GM21381 (cell line): ENCODE measurements at regions not wholly inside any gene's neighbourhood (a gene's known extent, or its start where the extent isn't known, plus 50 kb on each side); places are given as distances from the start of the nearest gene placed in this dataset.
A peak's percentile ranks its signal among the peaks of the same experiment; 100 is the strongest.

Source experiments
- ATAC-seq: cut with Tn5 transposase; IDR thresholded peaks from one replicate; pipeline ENCODE4 v1.9.1; 2021; ENCODE audit warnings: mild to moderate bottlenecking, moderate library complexity; ENCODE audit not compliant: unreplicated experiment

- ATAC-seq, result no peak
Measured at GRCh38 chr10:81008726-81009125, 471.0 kb downstream of the SH2D4B start.

- no peak for ATAC-seq
Measured at GRCh38 chr10:81009296-81009695, 471.6 kb downstream of the SH2D4B start.

- no peak for ATAC-seq
Measured at GRCh38 chr10:81013771-81014170, 476.1 kb downstream of the SH2D4B start.

GRCh38 chr10:81019029-81019890, 481.6 kb downstream of the SH2D4B start:
- ATAC-seq, result peak; percentile 87

- ATAC-seq, result no peak
Measured at GRCh38 chr10:81021428-81022129, 483.9 kb downstream of the SH2D4B start.

GRCh38 chr10:81026591-81026990, 488.9 kb downstream of the SH2D4B start:
- ATAC-seq, result no peak

- ATAC-seq, result no peak
Measured at GRCh38 chr10:81027223-81027622, 489.5 kb downstream of the SH2D4B start.

- ATAC-seq, result no peak
Measured at GRCh38 chr10:81027706-81028105, 490.0 kb downstream of the SH2D4B start.

GRCh38 chr10:81031774-81032173, 494.1 kb downstream of the SH2D4B start:
- ATAC-seq, result peak; percentile 74

GRCh38 chr10:81034383-81034782, 496.7 kb downstream of the SH2D4B start:
- ATAC-seq, result no peak

- ATAC-seq, result peak; percentile 76
Measured at GRCh38 chr10:81036257-81036656, 498.6 kb downstream of the SH2D4B start.

GRCh38 chr10:81040031-81040430, 502.3 kb downstream of the SH2D4B start:
- ATAC-seq, result no peak

GRCh38 chr10:81040940-81041339, 503.2 kb downstream of the SH2D4B start:
- ATAC-seq, result no peak

- ATAC-seq, result no peak
Measured at GRCh38 chr10:81042647-81043046, 504.9 kb downstream of the SH2D4B start.

- no peak for ATAC-seq
Measured at GRCh38 chr10:81065474-81065873, 527.8 kb downstream of the SH2D4B start.

GRCh38 chr10:81068460-81068859, 530.8 kb downstream of the SH2D4B start:
- ATAC-seq, result no peak

- no peak for ATAC-seq
Measured at GRCh38 chr10:81071087-81071796, 533.5 kb downstream of the SH2D4B start.

- no peak for ATAC-seq
Measured at GRCh38 chr10:81073155-81073554, 535.5 kb downstream of the SH2D4B start.

GRCh38 chr10:81081887-81082620, 544.4 kb downstream of the SH2D4B start:
- no peak for ATAC-seq

GRCh38 chr10:81082621-81083376, 545.1 kb downstream of the SH2D4B start:
- ATAC-seq, result no peak
